Loucy (cell line): ENCODE measurements at regions not wholly inside any gene's neighbourhood (a gene's known extent, or its start where the extent isn't known, plus 50 kb on each side); places are given as distances from the start of the nearest gene placed in this dataset.

ENCODE experiments used
- H2AFZ ChIP-seq: fragments of 200-600 bp; sonication (generic); 2 replicates; pipeline ENCODE4 v1.6.0; 2016; ENCODE audit warnings: antibody characterized with exemption, mild to moderate bottlenecking, low read length, moderate library complexity
- H3F3A ChIP-seq: fragments of 200-600 bp; 2 replicates; pipeline ENCODE4 v1.6.0; 2016; ENCODE audit warnings: antibody characterized with exemption, low read depth, mild to moderate bottlenecking
- H3K27me3 ChIP-seq: fragments of 200-600 bp; sonication (generic); 2 replicates; pipeline ENCODE4 v1.6.1; 2014; ENCODE audit warnings: low read length, mild to moderate bottlenecking; ENCODE audit not compliant: insufficient read depth, poor library complexity, severe bottlenecking
- H3K36me3 ChIP-seq: fragments of 200-600 bp; sonication (generic); 2 replicates; pipeline ENCODE4 v1.6.1; 2016; ENCODE audit warnings: low read length; ENCODE audit not compliant: insufficient read depth
- H3K4me1 ChIP-seq: fragments of 200-600 bp; sonication (generic); 2 replicates; pipeline ENCODE4 v1.5.1; 2014; ENCODE audit warnings: low read length, mild to moderate bottlenecking; ENCODE audit not compliant: insufficient read depth, poor library complexity, severe bottlenecking
- H3K4me2 ChIP-seq: fragments of 200-600 bp; sonication (generic); 2 replicates; pipeline ENCODE4 v1.6.0; 2014; ENCODE audit warnings: antibody characterized with exemption, low read length, low read depth, mild to moderate bottlenecking; ENCODE audit not compliant: poor library complexity, severe bottlenecking
- H3K4me3 ChIP-seq: fragments of 200-600 bp; sonication (generic); 2 replicates; pipeline ENCODE4 v1.5.1; 2014; ENCODE audit warnings: low read length, mild to moderate bottlenecking, mixed read lengths; ENCODE audit not compliant: poor library complexity, severe bottlenecking
- H3K79me2 ChIP-seq: fragments of 200-600 bp; sonication (generic); 2 replicates; pipeline ENCODE4 v1.6.1; 2014; ENCODE audit warnings: low read length; ENCODE audit not compliant: insufficient read depth
- H3K9ac ChIP-seq: fragments of 200-600 bp; sonication (generic); 2 replicates; pipeline ENCODE4 v1.6.0; 2014; ENCODE audit warnings: mild to moderate bottlenecking, low read depth, low read length, moderate library complexity; ENCODE audit not compliant: poor library complexity, severe bottlenecking
- H3K9me2 ChIP-seq: fragments of 200-600 bp; sonication (generic); replicated peaks from 2 replicates; pipeline ENCODE4 v1.6.1; 2016; ENCODE audit warnings: low read depth, low read length, mixed read lengths
- H3K9me3 ChIP-seq: fragments of 200-600 bp; sonication (generic); 2 replicates; pipeline ENCODE4 v1.6.1; 2014; ENCODE audit warnings: mild to moderate bottlenecking, antibody characterized with exemption, low read length, low read depth; ENCODE audit not compliant: insufficient read depth
- H4K20me1 ChIP-seq: fragments of 200-600 bp; sonication (generic); 2 replicates; pipeline ENCODE4 v1.6.0; 2014; ENCODE audit warnings: antibody characterized with exemption, low read length, mild to moderate bottlenecking; ENCODE audit not compliant: insufficient read depth, poor library complexity, severe bottlenecking
- EZH2phosphoT487 ChIP-seq: fragments of 200-600 bp; IDR thresholded peaks from 2 replicates; pipeline ENCODE4 v1.6.1; 2018; ENCODE audit warnings: antibody characterized with exemption, mild to moderate bottlenecking, moderate library complexity, borderline replicate concordance
- TF ChIP-seq, protein P1 (sequence below): fragments of 200-600 bp; sonication (generic); conservative IDR thresholded peaks from 2 replicates; pipeline ENCODE4 v1.5.1; 2014; ENCODE audit warnings: mild to moderate bottlenecking, antibody characterized with exemption, low read length

GRCh38 chr17:34728771-34729310 lies 149.5 kb downstream of the TMEM132E start:
- Histone ChIP-seq H3K9me3 (no peaks in the 10 kb centered on the region), H4K20me1 (no peaks in the 10 kb centered on the region), H3K27me3 (no peaks in the 10 kb centered on the region), H3K9ac (no peak overlapping the region), H3K9me2 (no peaks in the 10 kb centered on the region), H2AFZ (no peak overlapping the region), H3K4me2 (no peak overlapping the region), H3K79me2 (no peaks in the 10 kb centered on the region), H3K36me3 (no peaks in the 10 kb centered on the region), H3F3A (no peaks in the 10 kb centered on the region), H3K4me3 (no peak overlapping the region), H3K4me1 (no peaks in the 10 kb centered on the region)
- TF ChIP-seq, protein P1, sequence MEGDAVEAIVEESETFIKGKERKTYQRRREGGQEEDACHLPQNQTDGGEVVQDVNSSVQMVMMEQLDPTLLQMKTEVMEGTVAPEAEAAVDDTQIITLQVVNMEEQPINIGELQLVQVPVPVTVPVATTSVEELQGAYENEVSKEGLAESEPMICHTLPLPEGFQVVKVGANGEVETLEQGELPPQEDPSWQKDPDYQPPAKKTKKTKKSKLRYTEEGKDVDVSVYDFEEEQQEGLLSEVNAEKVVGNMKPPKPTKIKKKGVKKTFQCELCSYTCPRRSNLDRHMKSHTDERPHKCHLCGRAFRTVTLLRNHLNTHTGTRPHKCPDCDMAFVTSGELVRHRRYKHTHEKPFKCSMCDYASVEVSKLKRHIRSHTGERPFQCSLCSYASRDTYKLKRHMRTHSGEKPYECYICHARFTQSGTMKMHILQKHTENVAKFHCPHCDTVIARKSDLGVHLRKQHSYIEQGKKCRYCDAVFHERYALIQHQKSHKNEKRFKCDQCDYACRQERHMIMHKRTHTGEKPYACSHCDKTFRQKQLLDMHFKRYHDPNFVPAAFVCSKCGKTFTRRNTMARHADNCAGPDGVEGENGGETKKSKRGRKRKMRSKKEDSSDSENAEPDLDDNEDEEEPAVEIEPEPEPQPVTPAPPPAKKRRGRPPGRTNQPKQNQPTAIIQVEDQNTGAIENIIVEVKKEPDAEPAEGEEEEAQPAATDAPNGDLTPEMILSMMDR, result no peak
- TF ChIP-seq EZH2phosphoT487, result no peak

GRCh38 chr17:34727601-34728000 lies 148.2 kb downstream of the TMEM132E start:
- no peaks in the 10 kb centered on the region for H3K36me3 ChIP-seq
- TF ChIP-seq EZH2phosphoT487, result no peak
- TF ChIP-seq, protein P1, result no peak
- no peaks in the 10 kb centered on the region for H3F3A ChIP-seq
- no peaks in the 10 kb centered on the region for H4K20me1 ChIP-seq
- no peak overlapping the region for H3K4me2 ChIP-seq
- no peaks in the 10 kb centered on the region for H3K9me2 ChIP-seq
- no peaks in the 10 kb centered on the region for H3K79me2 ChIP-seq
- no peaks in the 10 kb centered on the region for H3K9me3 ChIP-seq
- H3K4me1 ChIP-seq, result no peaks in the 10 kb centered on the region
- H3K9ac ChIP-seq, result no peak overlapping the region
- H3K4me3 ChIP-seq, result no peak overlapping the region
- no peaks in the 10 kb centered on the region for H3K27me3 ChIP-seq
- H2AFZ ChIP-seq, result no peak overlapping the region

DNA sequence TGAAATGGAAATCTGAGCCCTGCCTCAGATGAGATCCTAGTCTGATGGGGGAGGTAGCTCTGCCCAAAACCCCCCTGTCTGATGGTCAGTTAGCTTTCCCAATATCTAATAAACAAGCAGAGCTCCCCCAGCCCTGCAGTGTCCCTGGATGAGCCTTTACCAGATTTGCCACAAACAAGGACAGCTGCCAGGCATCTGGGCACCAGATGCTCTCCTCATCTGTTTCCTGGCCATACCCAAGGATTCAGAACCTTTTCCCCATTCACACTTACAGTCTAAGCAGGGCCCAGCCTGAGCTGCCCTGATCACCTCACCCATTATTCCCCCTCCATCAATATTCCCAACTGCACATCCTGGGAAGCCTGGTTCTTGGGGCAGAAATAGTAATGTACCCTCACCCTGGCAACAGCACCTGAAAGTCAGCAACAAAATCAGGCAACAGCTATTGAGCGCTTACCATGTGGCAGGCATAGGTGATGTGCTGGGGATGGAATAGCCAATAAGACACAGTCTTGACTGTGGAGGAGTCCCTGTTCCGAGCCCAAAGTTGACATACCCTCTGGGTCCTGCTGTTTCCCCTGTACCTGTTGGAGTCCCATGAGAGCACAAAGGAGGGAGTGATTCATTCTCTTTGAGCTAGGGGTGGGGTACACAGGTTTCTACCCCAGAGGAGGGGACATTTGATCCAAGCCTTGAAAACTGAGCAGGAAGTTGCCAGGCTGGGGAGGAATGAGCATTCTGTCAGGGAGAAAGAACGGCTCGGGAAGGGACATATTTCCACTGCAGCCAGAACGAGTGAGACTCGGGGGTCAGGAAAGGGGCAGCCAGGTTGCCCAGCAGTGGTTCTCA lies 147.4 kb downstream of the TMEM132E start:
- H3K36me3 ChIP-seq, result no peaks in the 10 kb centered on the region
- H3K27me3 ChIP-seq, result no peaks in the 10 kb centered on the region
- no peaks in the 10 kb centered on the region for H3K9me3 ChIP-seq
- no peaks in the 10 kb centered on the region for H3F3A ChIP-seq
- no peaks in the 10 kb centered on the region for H3K4me1 ChIP-seq
- H3K4me3 ChIP-seq, result no peak overlapping the region
- H4K20me1 ChIP-seq, result no peaks in the 10 kb centered on the region
- no peaks in the 10 kb centered on the region for H3K9me2 ChIP-seq
- H3K9ac ChIP-seq, result no peak overlapping the region
- H3K4me2 ChIP-seq, result no peak overlapping the region
- no peak overlapping the region for H2AFZ ChIP-seq
- H3K79me2 ChIP-seq, result no peaks in the 10 kb centered on the region
- TF ChIP-seq, protein P1, result no peak
- TF ChIP-seq EZH2phosphoT487, result no peak
